Panc1 (cell line): ENCODE measurements at regions not wholly inside any gene's neighbourhood (a gene's known extent, or its start where the extent isn't known, plus 50 kb on each side); places are given as distances from the start of the nearest gene placed in this dataset.

Source experiments
- ATAC-seq: fragments of 200-7000 bp; cut with Tn5 transposase; 2 replicates; pipeline ENCODE4 v1.9.1; 2020; ENCODE audit warnings: mild to moderate bottlenecking, moderate library complexity
- BruUV-seq: library from RNA; stranded (reverse); fragments of 400-500 nt; replicated peaks from 2 replicates; lab custom pipeline; 2021; lab: Mats Ljungman, UMichigan
- CTCF ChIA-PET: fragments of 300-600 bp; sonication (Branson Sonifier 250); formaldehyde crosslinking; loops from one replicate; lab custom pipeline; 2022; ENCODE audit warnings: antibody characterized with exemption; lab: Charles Lee
- POLR2A ChIA-PET: fragments of 300-600 bp; sonication (Branson Sonifier 250); formaldehyde crosslinking; loops from one replicate; lab custom pipeline; 2022; ENCODE audit warnings: antibody characterized with exemption; lab: Charles Lee
- DNase-seq: peaks from one replicate; pipeline ENCODE4 v3.0.0-alpha.2; 2010; ENCODE audit warnings: low read depth, low spot score
- H3K27ac ChIP-seq: 2 replicates; pipeline ENCODE4 v1.5.1; 2011; ENCODE audit warnings: mild to moderate bottlenecking, low read length, inconsistent platforms
- H3K27me3 ChIP-seq: fragments of 200-500 bp; sonication (Bioruptor generic); 2 replicates; pipeline ENCODE4 v1.6.0; 2014; ENCODE audit warnings: low read length, inconsistent platforms; ENCODE audit not compliant: control insufficient read depth, insufficient read depth
- H3K36me3 ChIP-seq: fragments of 200-500 bp; sonication (Bioruptor generic); 2 replicates; pipeline ENCODE4 v1.5.1; 2014; ENCODE audit warnings: inconsistent platforms, mild to moderate bottlenecking, low read length, moderate library complexity; ENCODE audit not compliant: control insufficient read depth, insufficient read depth
- H3K4me1 ChIP-seq: 2 replicates; pipeline ENCODE4 v1.5.1; 2011; ENCODE audit warnings: inconsistent platforms, mild to moderate bottlenecking, low read length, moderate library complexity; ENCODE audit not compliant: control insufficient read depth, insufficient read depth
- H3K4me3 ChIP-seq, 2 experiments: 2 replicates each; pipeline ENCODE4 v1.5.1; 2011 to 2012; ENCODE audit warnings: low read depth in 2 of 2, low read length in 2 of 2, mild to moderate bottlenecking in 2 of 2, inconsistent platforms in 1 of 2, moderate library complexity in 1 of 2
- H3K9me3 ChIP-seq: fragments of 200-500 bp; sonication (Bioruptor generic); 2 replicates; pipeline ENCODE4 v1.5.1; 2014; ENCODE audit warnings: low read depth, mild to moderate bottlenecking, inconsistent platforms, low read length, moderate library complexity; ENCODE audit not compliant: control insufficient read depth, insufficient read depth
- POLR2AphosphoS5 ChIP-seq: IDR thresholded peaks from 2 replicates; pipeline ENCODE4 v1.6.1; 2012; ENCODE audit warnings: mild to moderate bottlenecking, low read depth, low read length, moderate library complexity
- SIN3A ChIP-seq: IDR thresholded peaks from 2 replicates; pipeline ENCODE4 v1.6.1; 2012; ENCODE audit warnings: low read depth, mild to moderate bottlenecking, low read length, moderate library complexity, borderline replicate concordance; ENCODE audit not compliant: insufficient read depth
- TCF7L2 ChIP-seq: IDR thresholded peaks from 2 replicates; pipeline ENCODE4 v1.6.1; 2011; ENCODE audit warnings: mild to moderate bottlenecking, low read depth, low read length, inconsistent platforms
- in situ Hi-C: cut with HindIII; loops from 2 replicates; pipeline ENCODE4 v1.10.0; 2016; ENCODE audit warnings: low sequenced_read_pairs, low pct_unique_long_range_greater_than_20kb
- intact Hi-C: fragments of 100-400 bp; cut with micrococcal nuclease; formaldehyde crosslinking; loops from one replicate; pipeline ENCODE4 v1.10.0; 2022; ENCODE audit not compliant: unreplicated experiment
- TF ChIP-seq, protein P1 (sequence below), 2 experiments: IDR thresholded peaks; 2 replicates each; pipeline ENCODE4 v1.6.1; 2011 to 2012; ENCODE audit warnings: low read depth in 2 of 2, control low read depth in 1 of 2, low read length in 1 of 2, mild to moderate bottlenecking in 1 of 2, moderate library complexity in 1 of 2; ENCODE audit not compliant: insufficient read depth in 1 of 2
- TF ChIP-seq, protein P2 (sequence below): fragments of 450-650 bp; IDR thresholded peaks from 2 replicates; pipeline ENCODE4 v1.5.1; 2017; ENCODE audit warnings: mild to moderate bottlenecking

DNA sequence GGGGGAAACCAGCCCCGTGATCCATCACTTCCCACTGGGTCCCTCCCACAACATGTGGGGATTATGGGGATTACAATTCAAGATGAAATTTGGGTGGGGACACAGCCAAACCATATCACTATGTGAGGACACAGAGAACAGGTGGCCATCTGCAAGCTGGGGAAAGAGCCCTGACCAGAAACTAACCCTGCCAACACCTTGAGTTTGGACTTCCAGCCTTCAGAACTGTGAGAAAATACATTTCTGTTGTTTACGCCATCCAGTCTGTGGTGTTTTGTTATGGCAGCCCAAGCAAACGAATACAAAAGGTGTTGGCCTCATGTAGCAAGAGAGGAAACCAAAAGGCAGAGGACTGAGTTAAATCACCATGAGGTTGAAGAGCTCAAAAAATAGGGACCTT lies 169.9 kb upstream of the TENM3 start:
- in situ Hi-C loops = no loop called here
- Histone ChIP-seq H3K36me3 (no peaks in the 10 kb centered on the region), H3K4me1 (no peaks in the 10 kb centered on the region), H3K27me3 (no peaks in the 10 kb centered on the region; the same call in 1 of the 2 replicates), H3K27ac (no peak overlapping the region), H3K4me3 (no peak overlapping the region), H3K9me3 (no peaks in the 10 kb centered on the region)
- BruUV-seq = no TSS peak
- TF ChIP-seq, protein P1, sequence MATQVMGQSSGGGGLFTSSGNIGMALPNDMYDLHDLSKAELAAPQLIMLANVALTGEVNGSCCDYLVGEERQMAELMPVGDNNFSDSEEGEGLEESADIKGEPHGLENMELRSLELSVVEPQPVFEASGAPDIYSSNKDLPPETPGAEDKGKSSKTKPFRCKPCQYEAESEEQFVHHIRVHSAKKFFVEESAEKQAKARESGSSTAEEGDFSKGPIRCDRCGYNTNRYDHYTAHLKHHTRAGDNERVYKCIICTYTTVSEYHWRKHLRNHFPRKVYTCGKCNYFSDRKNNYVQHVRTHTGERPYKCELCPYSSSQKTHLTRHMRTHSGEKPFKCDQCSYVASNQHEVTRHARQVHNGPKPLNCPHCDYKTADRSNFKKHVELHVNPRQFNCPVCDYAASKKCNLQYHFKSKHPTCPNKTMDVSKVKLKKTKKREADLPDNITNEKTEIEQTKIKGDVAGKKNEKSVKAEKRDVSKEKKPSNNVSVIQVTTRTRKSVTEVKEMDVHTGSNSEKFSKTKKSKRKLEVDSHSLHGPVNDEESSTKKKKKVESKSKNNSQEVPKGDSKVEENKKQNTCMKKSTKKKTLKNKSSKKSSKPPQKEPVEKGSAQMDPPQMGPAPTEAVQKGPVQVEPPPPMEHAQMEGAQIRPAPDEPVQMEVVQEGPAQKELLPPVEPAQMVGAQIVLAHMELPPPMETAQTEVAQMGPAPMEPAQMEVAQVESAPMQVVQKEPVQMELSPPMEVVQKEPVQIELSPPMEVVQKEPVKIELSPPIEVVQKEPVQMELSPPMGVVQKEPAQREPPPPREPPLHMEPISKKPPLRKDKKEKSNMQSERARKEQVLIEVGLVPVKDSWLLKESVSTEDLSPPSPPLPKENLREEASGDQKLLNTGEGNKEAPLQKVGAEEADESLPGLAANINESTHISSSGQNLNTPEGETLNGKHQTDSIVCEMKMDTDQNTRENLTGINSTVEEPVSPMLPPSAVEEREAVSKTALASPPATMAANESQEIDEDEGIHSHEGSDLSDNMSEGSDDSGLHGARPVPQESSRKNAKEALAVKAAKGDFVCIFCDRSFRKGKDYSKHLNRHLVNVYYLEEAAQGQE (IDR thresholded peaks at IDR 0.05; ENCODE audit: insufficient read depth in 1 of 2, low read depth in 2 of 2, low read length in 1 of 2) = no peak
- TF ChIP-seq SIN3A = no peak
- TF ChIP-seq TCF7L2 = no peak
- TF ChIP-seq, protein P2, sequence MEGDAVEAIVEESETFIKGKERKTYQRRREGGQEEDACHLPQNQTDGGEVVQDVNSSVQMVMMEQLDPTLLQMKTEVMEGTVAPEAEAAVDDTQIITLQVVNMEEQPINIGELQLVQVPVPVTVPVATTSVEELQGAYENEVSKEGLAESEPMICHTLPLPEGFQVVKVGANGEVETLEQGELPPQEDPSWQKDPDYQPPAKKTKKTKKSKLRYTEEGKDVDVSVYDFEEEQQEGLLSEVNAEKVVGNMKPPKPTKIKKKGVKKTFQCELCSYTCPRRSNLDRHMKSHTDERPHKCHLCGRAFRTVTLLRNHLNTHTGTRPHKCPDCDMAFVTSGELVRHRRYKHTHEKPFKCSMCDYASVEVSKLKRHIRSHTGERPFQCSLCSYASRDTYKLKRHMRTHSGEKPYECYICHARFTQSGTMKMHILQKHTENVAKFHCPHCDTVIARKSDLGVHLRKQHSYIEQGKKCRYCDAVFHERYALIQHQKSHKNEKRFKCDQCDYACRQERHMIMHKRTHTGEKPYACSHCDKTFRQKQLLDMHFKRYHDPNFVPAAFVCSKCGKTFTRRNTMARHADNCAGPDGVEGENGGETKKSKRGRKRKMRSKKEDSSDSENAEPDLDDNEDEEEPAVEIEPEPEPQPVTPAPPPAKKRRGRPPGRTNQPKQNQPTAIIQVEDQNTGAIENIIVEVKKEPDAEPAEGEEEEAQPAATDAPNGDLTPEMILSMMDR = no peak
- TF ChIP-seq POLR2AphosphoS5 = no peak
- DNase-seq (no peak), ATAC-seq (no peak)
- ChIA-PET POLR2A (no interaction called here), CTCF (no interaction called here)
- intact Hi-C loops = no loop called here

DNA sequence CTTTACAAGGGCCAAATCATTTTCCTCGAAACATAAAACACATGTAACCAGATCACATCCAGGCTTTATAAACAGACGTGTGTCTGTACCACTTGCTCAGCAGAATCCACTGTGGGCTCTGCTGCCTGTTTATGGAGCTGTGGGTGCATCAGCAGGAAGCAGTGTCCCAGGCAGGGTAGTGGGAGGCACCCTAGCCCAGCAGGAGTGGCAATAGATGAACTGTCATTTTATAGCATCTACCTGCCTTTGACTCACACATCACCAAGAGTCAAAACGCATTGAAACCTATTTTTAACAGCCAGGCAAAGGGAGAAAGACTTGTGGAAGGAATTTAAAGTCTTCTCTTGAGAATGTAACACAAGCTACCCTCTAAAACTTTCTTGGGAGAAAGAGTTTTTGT lies 169.1 kb upstream of the TENM3 start:
- no peak for TF ChIP-seq SIN3A
- TF ChIP-seq, protein P1 (IDR thresholded peaks at IDR 0.05; ENCODE audit: insufficient read depth in 1 of 2, low read depth in 2 of 2, low read length in 1 of 2) = no peak
- CTCF ChIA-PET = no interaction called here
- Histone ChIP-seq H3K4me1 (no peaks in the 10 kb centered on the region), H3K27me3 (no peaks in the 10 kb centered on the region; the same call in 1 of the 2 replicates), H3K27ac (no peak overlapping the region), H3K4me3 (no peak overlapping the region), H3K9me3 (no peaks in the 10 kb centered on the region), H3K36me3 (no peaks in the 10 kb centered on the region)
- intact Hi-C loops = no loop called here
- DNase-seq = no peak
- no TSS peak for BruUV-seq
- no peak for ATAC-seq
- in situ Hi-C loops = no loop called here
- POLR2A ChIA-PET = no interaction called here
